Mammary epithelial cell (primary cell): ENCODE measurements at regions not wholly inside any gene's neighbourhood (a gene's known extent, or its start where the extent isn't known, plus 50 kb on each side); places are given as distances from the start of the nearest gene placed in this dataset.

Experiments used
- EZH2 ChIP-seq: IDR thresholded peaks from 2 replicates; pipeline ENCODE4 v1.6.1; 2012; ENCODE audit warnings: low read length, inconsistent platforms, borderline replicate concordance
- TF ChIP-seq, protein P1 (sequence below), 2 donors: IDR thresholded peaks in 1 of 2; conservative IDR thresholded peaks in 1 of 2; 2 replicates each; pipeline ENCODE4 v1.5.1; 2011 to 2012; ENCODE audit warnings: inconsistent platforms in 2 of 2, low read length in 2 of 2, mild to moderate bottlenecking in 2 of 2, control low read depth in 1 of 2, low read depth in 1 of 2; ENCODE audit not compliant: insufficient read depth in 1 of 2; ENCODE audit errors: extremely low read depth in 1 of 2

DNA sequence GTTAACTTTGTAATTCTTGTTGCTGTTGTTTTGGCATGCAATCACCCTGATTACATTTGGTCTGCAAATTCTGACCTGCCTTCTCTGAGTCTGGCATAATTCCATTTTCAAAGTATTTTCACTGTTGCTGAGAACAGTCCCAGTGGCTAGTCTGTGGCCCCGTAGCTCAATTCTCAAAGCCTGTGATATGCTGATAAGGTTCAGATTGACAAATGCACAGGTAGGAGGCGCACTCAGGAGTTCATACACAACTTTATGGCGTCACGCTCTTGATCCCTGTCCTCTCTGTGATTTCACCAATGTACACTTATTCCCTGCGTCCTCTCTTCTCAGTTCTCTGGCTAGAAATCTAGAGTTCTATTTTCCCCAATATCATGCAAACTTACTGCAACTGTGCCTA is 376.6 kb upstream of the SLCO3A1 start:
- TF ChIP-seq, protein P1, sequence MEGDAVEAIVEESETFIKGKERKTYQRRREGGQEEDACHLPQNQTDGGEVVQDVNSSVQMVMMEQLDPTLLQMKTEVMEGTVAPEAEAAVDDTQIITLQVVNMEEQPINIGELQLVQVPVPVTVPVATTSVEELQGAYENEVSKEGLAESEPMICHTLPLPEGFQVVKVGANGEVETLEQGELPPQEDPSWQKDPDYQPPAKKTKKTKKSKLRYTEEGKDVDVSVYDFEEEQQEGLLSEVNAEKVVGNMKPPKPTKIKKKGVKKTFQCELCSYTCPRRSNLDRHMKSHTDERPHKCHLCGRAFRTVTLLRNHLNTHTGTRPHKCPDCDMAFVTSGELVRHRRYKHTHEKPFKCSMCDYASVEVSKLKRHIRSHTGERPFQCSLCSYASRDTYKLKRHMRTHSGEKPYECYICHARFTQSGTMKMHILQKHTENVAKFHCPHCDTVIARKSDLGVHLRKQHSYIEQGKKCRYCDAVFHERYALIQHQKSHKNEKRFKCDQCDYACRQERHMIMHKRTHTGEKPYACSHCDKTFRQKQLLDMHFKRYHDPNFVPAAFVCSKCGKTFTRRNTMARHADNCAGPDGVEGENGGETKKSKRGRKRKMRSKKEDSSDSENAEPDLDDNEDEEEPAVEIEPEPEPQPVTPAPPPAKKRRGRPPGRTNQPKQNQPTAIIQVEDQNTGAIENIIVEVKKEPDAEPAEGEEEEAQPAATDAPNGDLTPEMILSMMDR (conservative IDR thresholded peaks at IDR 0.05 in 1 of 2, IDR thresholded peaks at IDR 0.05 in 1 of 2; ENCODE audit: extremely low read depth in 1 of 2, insufficient read depth in 1 of 2, low read depth in 1 of 2, low read length in 2 of 2): no peak
- no peak for TF ChIP-seq EZH2
